KOPT-K1 (cell line): ENCODE measurements at regions not wholly inside any gene's neighbourhood (a gene's known extent, or its start where the extent isn't known, plus 50 kb on each side); places are given as distances from the start of the nearest gene placed in this dataset.

Experiments
- H3K27ac ChIP-seq: fragments of 200-600 bp; sonication (generic); 2 replicates; pipeline ENCODE4 v1.5.1; 2016; ENCODE audit warnings: antibody characterized with exemption, mild to moderate bottlenecking, low read depth, low read length; ENCODE audit not compliant: poor library complexity, severe bottlenecking
- H3K36me3 ChIP-seq: fragments of 200-600 bp; sonication (generic); 2 replicates; pipeline ENCODE4 v1.5.1; 2017; ENCODE audit warnings: antibody characterized with exemption, mild to moderate bottlenecking, low read length, moderate library complexity; ENCODE audit not compliant: insufficient read depth
- H3K9me3 ChIP-seq: fragments of 200-600 bp; sonication (generic); 2 replicates; pipeline ENCODE4 v1.5.1; 2017; ENCODE audit warnings: antibody characterized with exemption, low read length, mild to moderate bottlenecking; ENCODE audit not compliant: insufficient read depth, poor library complexity, severe bottlenecking

GRCh38 chr4:108385076-108385475 lies 216.3 kb upstream of the LEF1 start:
- no peaks in the 10 kb centered on the region for H3K36me3 ChIP-seq
- H3K9me3 ChIP-seq, result peaks cover 3% of the 10 kb centered on the region
- peak overlapping the region; percentile 99 for H3K27ac ChIP-seq

- peaks cover 3% of the 10 kb centered on the region for H3K9me3 ChIP-seq
- H3K27ac ChIP-seq, result peak overlapping the region; percentile 99
- no peaks in the 10 kb centered on the region for H3K36me3 ChIP-seq
Observed at GRCh38 chr4:108384544-108384943, 215.8 kb upstream of the LEF1 start.

DNA sequence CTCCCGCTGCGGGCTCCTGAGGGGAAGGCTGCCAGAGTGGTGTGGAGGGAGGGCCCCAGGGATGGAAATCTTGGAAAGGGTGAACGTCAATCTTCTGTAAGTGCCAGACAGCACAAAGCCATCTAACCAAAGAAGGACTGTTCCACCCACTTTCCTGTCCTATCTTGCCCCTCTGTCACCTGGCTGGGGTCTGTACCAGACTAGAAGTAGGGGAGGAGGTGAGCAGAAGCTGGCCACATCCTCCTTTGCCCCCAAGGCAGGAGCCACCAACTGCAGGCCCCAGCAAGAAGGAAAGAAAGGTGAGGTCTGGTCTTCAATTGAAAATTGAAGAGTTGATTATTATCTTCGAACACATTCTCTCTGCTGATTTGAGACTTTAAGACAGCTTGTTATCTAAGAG lies 214.4 kb upstream of the LEF1 start:
- Histone ChIP-seq H3K9me3 (peaks cover 3% of the 10 kb centered on the region), H3K36me3 (no peaks in the 10 kb centered on the region), H3K27ac (peak overlapping the region; percentile 99)

GRCh38 chr4:108382751-108383150 lies 214.0 kb upstream of the LEF1 start:
- no peaks in the 10 kb centered on the region for H3K36me3 ChIP-seq
- peaks cover 3% of the 10 kb centered on the region for H3K9me3 ChIP-seq
- peak overlapping the region; percentile 99 for H3K27ac ChIP-seq

DNA sequence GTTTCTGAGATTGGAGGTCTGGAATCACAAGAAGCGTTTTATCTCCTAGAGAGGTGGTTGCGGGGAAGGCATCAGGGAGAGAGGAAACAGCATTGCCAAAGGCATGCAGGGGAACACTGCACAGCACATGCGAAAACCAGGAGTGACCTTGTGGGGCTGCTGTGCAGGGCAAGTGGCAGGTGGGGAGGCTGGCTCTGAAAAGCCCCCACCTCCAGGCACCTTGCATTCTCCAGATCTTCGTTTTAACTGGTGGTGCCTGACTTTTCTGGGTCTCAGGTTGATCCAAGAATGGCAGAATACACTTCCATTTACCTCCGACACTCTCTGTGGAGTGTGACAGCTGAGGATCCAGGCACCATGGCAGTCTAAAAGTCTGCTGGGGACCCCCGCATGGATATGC lies 209.4 kb upstream of the LEF1 start:
- H3K9me3 ChIP-seq, result peaks cover 3% of the 10 kb centered on the region
- H3K36me3 ChIP-seq, result no peaks in the 10 kb centered on the region
- H3K27ac ChIP-seq, result peak overlapping the region; percentile 99

GRCh38 chr4:108377021-108377420 lies 208.3 kb upstream of the LEF1 start:
- Histone ChIP-seq H3K9me3 (peaks cover 3% of the 10 kb centered on the region), H3K27ac (peak overlapping the region; percentile 99), H3K36me3 (no peaks in the 10 kb centered on the region)

DNA sequence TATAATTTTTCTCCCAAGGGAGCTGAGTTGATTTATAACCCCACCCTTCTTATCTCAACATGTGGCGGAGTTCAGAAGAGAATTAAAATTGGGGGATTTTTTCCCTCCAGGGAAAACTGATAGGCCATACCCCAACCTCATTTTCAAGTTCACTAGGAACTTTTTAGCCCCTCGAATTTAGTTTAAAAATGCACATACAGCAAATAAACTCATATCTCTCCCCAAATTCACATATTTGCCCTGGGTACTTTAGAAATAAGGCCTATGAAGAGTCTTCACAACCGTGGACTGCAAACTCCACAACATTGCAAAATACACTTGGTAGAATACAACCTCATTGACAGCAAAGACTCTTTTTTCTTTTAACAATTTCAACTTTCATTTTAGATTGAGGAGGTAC lies 206.7 kb upstream of the LEF1 start:
- H3K27ac ChIP-seq, result peak overlapping the region; percentile 99
- H3K36me3 ChIP-seq, result no peaks in the 10 kb centered on the region
- peaks cover 3% of the 10 kb centered on the region for H3K9me3 ChIP-seq

- Histone ChIP-seq H3K9me3 (no peaks in the 10 kb centered on the region), H3K36me3 (no peaks in the 10 kb centered on the region), H3K27ac (peak overlapping the region; percentile 99)
Observed at GRCh38 chr4:108372681-108373080, 203.9 kb upstream of the LEF1 start.

DNA sequence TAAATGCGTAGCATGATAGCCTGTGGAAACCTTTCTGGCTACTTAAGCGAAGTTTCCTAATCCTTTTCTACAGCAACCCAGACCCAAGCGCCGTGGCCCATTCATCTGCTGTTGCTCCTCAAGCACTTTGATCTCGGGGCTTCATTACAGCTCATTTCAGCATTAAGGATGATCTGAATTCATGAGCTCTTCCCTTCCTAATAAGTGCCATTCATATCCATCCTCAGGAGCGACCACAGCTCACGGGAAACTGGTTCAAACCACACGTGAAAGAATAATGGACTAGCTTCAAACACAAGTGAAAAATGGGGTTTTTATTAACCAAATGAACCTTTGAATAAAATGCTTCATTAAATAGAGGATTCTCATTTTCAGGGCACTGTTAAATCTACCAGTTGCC lies 202.6 kb upstream of the LEF1 start:
- Histone ChIP-seq H3K9me3 (no peaks in the 10 kb centered on the region), H3K36me3 (no peaks in the 10 kb centered on the region), H3K27ac (peak overlapping the region; percentile 99)

DNA sequence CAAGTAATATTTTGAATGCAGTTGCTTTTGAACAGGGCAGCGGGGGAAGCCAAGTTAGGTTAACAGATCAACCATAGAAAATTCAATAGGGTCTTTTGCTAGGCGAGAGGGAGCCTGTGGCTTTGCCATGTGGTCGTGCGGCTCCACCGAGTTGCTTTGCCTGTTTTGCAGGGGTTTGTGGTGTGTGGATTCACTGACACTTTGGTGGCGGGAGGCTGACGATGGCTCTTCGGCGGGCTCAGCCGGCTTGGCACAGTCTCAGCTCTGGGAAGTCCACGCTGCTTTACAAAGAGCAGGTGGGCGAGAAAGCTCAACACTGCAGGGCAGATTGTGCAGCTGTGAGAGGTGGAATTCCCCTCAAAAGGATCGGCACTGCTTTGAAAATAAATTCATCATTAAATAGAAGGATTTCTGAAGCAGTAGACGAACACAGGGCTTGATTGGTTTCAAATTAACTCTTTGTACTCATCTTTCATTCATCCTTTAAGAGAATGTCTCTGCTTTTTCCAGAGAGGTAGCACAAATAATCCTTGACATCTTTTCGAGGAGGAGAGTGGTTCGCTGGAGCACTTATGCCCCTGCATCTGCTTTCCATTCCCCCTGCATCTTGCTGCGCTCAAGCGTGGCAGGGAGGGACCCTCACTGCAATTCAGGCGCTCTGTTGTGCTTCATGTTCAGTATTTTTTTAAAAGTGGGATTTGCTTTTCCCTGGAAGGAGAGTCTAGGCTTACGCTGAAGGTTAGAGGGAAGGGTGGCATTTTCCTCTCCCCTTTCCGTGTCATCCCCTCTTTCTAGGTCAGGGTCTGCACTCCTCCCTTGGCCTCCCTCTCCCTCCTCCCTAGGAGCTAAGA lies 201.8 kb upstream of the LEF1 start:
- peak overlapping the region; percentile 99 for H3K27ac ChIP-seq
- no peaks in the 10 kb centered on the region for H3K36me3 ChIP-seq
- H3K9me3 ChIP-seq, result no peaks in the 10 kb centered on the region

DNA sequence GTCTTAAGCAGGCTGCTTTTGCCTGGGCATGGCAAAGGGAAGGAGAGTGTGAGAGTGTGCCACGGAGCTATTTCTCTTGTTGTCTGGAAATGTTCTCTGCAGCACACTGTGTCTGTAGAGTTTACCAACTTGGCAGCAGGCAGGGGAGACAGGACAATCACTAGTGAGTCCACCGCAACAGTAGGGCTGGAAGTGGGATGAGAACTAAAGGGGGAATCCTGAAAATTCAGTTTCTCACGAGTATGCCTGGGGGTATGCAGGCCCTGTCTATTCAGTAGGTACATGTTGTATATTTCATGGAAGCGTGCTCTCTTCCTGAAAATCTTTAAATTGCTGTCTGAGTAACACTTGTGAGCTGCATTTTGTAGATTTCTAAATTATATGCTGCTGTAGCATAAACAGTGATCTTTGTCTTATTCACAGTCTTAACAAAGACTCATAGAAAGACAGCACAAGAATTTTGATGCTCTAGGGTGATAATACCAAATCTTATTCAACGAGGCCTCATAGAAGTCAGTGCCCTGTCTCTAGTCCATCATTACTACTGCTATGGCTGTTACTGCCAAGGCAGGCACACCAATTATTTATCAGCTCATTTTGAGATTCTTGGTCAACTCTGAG lies 200.4 kb upstream of the LEF1 start:
- H3K36me3 ChIP-seq, result no peaks in the 10 kb centered on the region
- no peaks in the 10 kb centered on the region for H3K9me3 ChIP-seq
- H3K27ac ChIP-seq, result peak overlapping the region; percentile 99

- peak overlapping the region; percentile 99 for H3K27ac ChIP-seq
- H3K36me3 ChIP-seq, result no peaks in the 10 kb centered on the region
- H3K9me3 ChIP-seq, result no peaks in the 10 kb centered on the region
Observed at GRCh38 chr4:108367751-108368150, 199.0 kb upstream of the LEF1 start.

- Histone ChIP-seq H3K36me3 (no peaks in the 10 kb centered on the region), H3K9me3 (no peaks in the 10 kb centered on the region), H3K27ac (peak overlapping the region; percentile 99)
Observed at GRCh38 chr4:108366716-108367115, 198.0 kb upstream of the LEF1 start.

DNA sequence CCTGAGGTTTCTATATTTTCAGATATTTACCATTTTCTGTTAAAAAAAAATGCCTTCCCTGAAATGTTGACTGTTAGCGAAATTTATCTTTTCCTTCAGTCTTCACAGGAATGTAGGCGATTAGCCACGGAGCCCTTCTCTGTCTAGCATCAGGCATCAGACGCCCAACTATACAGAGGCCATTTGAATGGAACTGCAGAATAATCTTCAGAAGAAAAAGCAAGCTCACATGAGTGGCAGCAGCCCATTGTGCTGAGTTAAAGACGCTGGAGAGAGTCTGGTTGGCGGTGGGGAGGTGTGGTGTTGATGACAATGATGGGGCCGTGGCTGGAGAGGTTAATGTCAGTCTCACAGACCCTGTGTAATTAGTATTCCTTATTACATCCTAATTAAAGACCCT lies 196.8 kb upstream of the LEF1 start:
- Histone ChIP-seq H3K36me3 (no peaks in the 10 kb centered on the region), H3K27ac (peak overlapping the region; percentile 99), H3K9me3 (no peaks in the 10 kb centered on the region)

- Histone ChIP-seq H3K27ac (peak overlapping the region; percentile 99), H3K36me3 (no peaks in the 10 kb centered on the region), H3K9me3 (no peaks in the 10 kb centered on the region)
Observed at GRCh38 chr4:108361886-108362285, 193.2 kb upstream of the LEF1 start.

GRCh38 chr4:108361446-108361820 lies 192.7 kb upstream of the LEF1 start:
- Histone ChIP-seq H3K36me3 (no peaks in the 10 kb centered on the region), H3K9me3 (no peaks in the 10 kb centered on the region), H3K27ac (peak overlapping the region; percentile 99)
